GM23338 (cell line): ENCODE measurements at regions not wholly inside any gene's neighbourhood (a gene's known extent, or its start where the extent isn't known, plus 50 kb on each side); places are given as distances from the start of the nearest gene placed in this dataset.
"Not testable (repeated sequence)": the region's sequence is repeated elsewhere in the genome, so short reads cannot be mapped to it uniquely, and the experiment has no call there.

Source experiments
- ATAC-seq: fragments of 200-7000 bp; cut with Tn5 transposase; 3 replicates; pipeline ENCODE4 v1.9.1; 2020
- DNase-seq: peaks from one replicate; pipeline ENCODE4 v3.0.0-alpha.2; 2015; ENCODE audit warnings: low spot score
- H2AFZ ChIP-seq: fragments of 200-600 bp; sonication (generic); 2 replicates; pipeline ENCODE4 v1.8.0; 2016; ENCODE audit warnings: antibody characterized with exemption, mild to moderate bottlenecking, moderate library complexity
- H3F3A ChIP-seq: fragments of 200-600 bp; sonication (generic); replicated peaks from 2 replicates; pipeline ENCODE4 v1.8.0; 2017; ENCODE audit warnings: antibody characterized with exemption, mixed run types, low read depth
- H3K27ac ChIP-seq: fragments of 200-600 bp; sonication (generic); 2 replicates; pipeline ENCODE4 v1.6.1; 2016; ENCODE audit warnings: low read depth
- H3K27me3 ChIP-seq: fragments of 200-600 bp; sonication (generic); 2 replicates; pipeline ENCODE4 v1.8.0; 2016; ENCODE audit warnings: mild to moderate bottlenecking, mixed run types, moderate library complexity; ENCODE audit not compliant: insufficient read depth
- H3K36me3 ChIP-seq: fragments of 200-600 bp; sonication (generic); 2 replicates; pipeline ENCODE4 v1.8.0; 2016; ENCODE audit warnings: mild to moderate bottlenecking; ENCODE audit not compliant: insufficient read depth
- H3K4me1 ChIP-seq: fragments of 200-600 bp; sonication (generic); 2 replicates; pipeline ENCODE4 v1.8.0; 2016; ENCODE audit warnings: mild to moderate bottlenecking, moderate library complexity; ENCODE audit not compliant: insufficient read depth
- H3K4me2 ChIP-seq: fragments of 200-600 bp; sonication (generic); 2 replicates; pipeline ENCODE4 v1.7.1; 2017; ENCODE audit warnings: mixed run types
- H3K4me3 ChIP-seq: fragments of 200-600 bp; sonication (generic); 2 replicates; pipeline ENCODE4 v1.6.1; 2016; ENCODE audit warnings: mixed run types
- H3K79me2 ChIP-seq: fragments of 200-600 bp; sonication (generic); replicated peaks from 2 replicates; pipeline ENCODE4 v1.8.0; 2017; ENCODE audit warnings: mild to moderate bottlenecking; ENCODE audit not compliant: insufficient read depth
- H3K9me2 ChIP-seq: fragments of 200-600 bp; sonication (generic); 2 replicates; pipeline ENCODE4 v1.8.0; 2017; ENCODE audit not compliant: insufficient read depth
- H4K20me1 ChIP-seq: fragments of 200-600 bp; sonication (generic); replicated peaks from 2 replicates; pipeline ENCODE4 v1.8.0; 2017; ENCODE audit warnings: mild to moderate bottlenecking; ENCODE audit not compliant: insufficient read depth
- H3K27ac Mint-ChIP-seq: 2 replicates; pipeline ENCODE4 v1.8.0; 2020; ENCODE audit warnings: inconsistent platforms, mild to moderate bottlenecking, moderate library complexity, mixed read lengths
- H3K27me3 Mint-ChIP-seq: 3 replicates; pipeline ENCODE4 v1.8.0; 2022; ENCODE audit warnings: low read depth, mild to moderate bottlenecking, moderate library complexity, mixed read lengths, inconsistent platforms; ENCODE audit not compliant: insufficient read depth, poor library complexity
- H3K36me3 Mint-ChIP-seq: 3 replicates; pipeline ENCODE4 v1.8.0; 2021; ENCODE audit warnings: low read depth, mild to moderate bottlenecking, inconsistent platforms, moderate library complexity, mixed read lengths
- H3K4me1 Mint-ChIP-seq: 3 replicates; pipeline ENCODE4 v1.8.0; 2020; ENCODE audit warnings: mild to moderate bottlenecking, inconsistent platforms, mixed read lengths
- H3K4me3 Mint-ChIP-seq: 3 replicates; pipeline ENCODE4 v1.8.0; 2021; ENCODE audit warnings: moderate library complexity, mild to moderate bottlenecking, inconsistent platforms, mixed read lengths
- H3K9me3 Mint-ChIP-seq: 3 replicates; pipeline ENCODE4 v1.8.0; 2020; ENCODE audit warnings: moderate library complexity, mild to moderate bottlenecking, inconsistent platforms, mixed read lengths
- EZH2phosphoT487 ChIP-seq: fragments of 200-600 bp; sonication (generic); IDR thresholded peaks from one replicate; pipeline ENCODE4 v1.8.1; 2018; ENCODE audit warnings: antibody characterized with exemption; ENCODE audit not compliant: unreplicated experiment
- POLR2AphosphoS5 ChIP-seq: IDR thresholded peaks from 2 replicates; pipeline ENCODE4 v1.6.1; 2016; ENCODE audit warnings: antibody characterized with exemption, low read depth
- REST ChIP-seq: IDR thresholded peaks from one replicate; pipeline ENCODE4 v1.6.1; 2018; ENCODE audit warnings: antibody characterized with exemption; ENCODE audit not compliant: unreplicated experiment
- ZNF114 ChIP-seq: fragments of 250-450 bp; sonication (Bioruptor Pico); IDR thresholded peaks from 2 replicates; pipeline ENCODE4 v1.5.0; 2020; ENCODE audit warnings: mild to moderate bottlenecking, moderate library complexity
- ZNF331 ChIP-seq: fragments of 250-450 bp; sonication (Bioruptor Pico); IDR thresholded peaks from 2 replicates; pipeline ENCODE4 v1.5.0; 2020; ENCODE audit warnings: low read depth, mild to moderate bottlenecking, moderate library complexity

- ATAC-seq (no peak), DNase-seq (no peak)
- TF ChIP-seq ZNF114 (CRISPR knock-in tag), result no peak
- no peak for TF ChIP-seq EZH2phosphoT487
- no peak for TF ChIP-seq REST
- no peak overlapping the region for H3K27ac ChIP-seq
- H3K4me3 ChIP-seq, result no peak overlapping the region
- H3K79me2 ChIP-seq, result no peaks in the 10 kb centered on the region
- no peaks in the 10 kb centered on the region for H4K20me1 ChIP-seq
- no peaks in the 10 kb centered on the region for H3K4me1 ChIP-seq
- H3K27ac Mint-ChIP-seq, result no peak overlapping the region
- no peak overlapping the region for H2AFZ ChIP-seq
- H3K36me3 Mint-ChIP-seq, result peaks cover 6% of the 10 kb centered on the region; the same call in 1 of the 3 replicates
- H3F3A ChIP-seq, result no peaks in the 10 kb centered on the region
- no peak overlapping the region for H3K4me2 ChIP-seq
- no peaks in the 10 kb centered on the region for H3K27me3 ChIP-seq
- H3K4me1 Mint-ChIP-seq, result no peaks in the 10 kb centered on the region
- H3K36me3 ChIP-seq, result no peaks in the 10 kb centered on the region
- H3K4me3 Mint-ChIP-seq, result no peak overlapping the region
- H3K27me3 Mint-ChIP-seq, result peaks cover 3% of the 10 kb centered on the region
- peaks cover 11% of the 10 kb centered on the region for H3K9me3 Mint-ChIP-seq
- no peaks in the 10 kb centered on the region for H3K9me2 ChIP-seq
Observed at GRCh38 chr1:65084066-65084465, 63.9 kb upstream of the AK4 start.

- H3K27me3 Mint-ChIP-seq, H3K79me2 ChIP-seq, ATAC-seq: not testable (repeated sequence)
Observed at GRCh38 chr1:65087519-65087918, 60.5 kb upstream of the AK4 start.

GRCh38 chr1:65090406-65090805, 57.6 kb upstream of the AK4 start:
- Histone ChIP-seq H3K27me3 (no peaks in the 10 kb centered on the region), H3F3A (no peaks in the 10 kb centered on the region), H3K4me1 (no peaks in the 10 kb centered on the region), H4K20me1 (no peaks in the 10 kb centered on the region), H2AFZ (no peak overlapping the region), H3K9me2 (0 out of 2 replicates have a peak, but pooled peaks cover 3% of the 10 kb centered on the region), H3K79me2 (no peaks in the 10 kb centered on the region), H3K36me3 (no peaks in the 10 kb centered on the region), H3K4me3 (no peak overlapping the region), H3K27ac (no peak overlapping the region), H3K4me2 (no peak overlapping the region)
- H3K9me3 Mint-ChIP-seq, result peaks cover 16% of the 10 kb centered on the region
- ATAC-seq (no peak), DNase-seq (no peak)
- peaks cover 6% of the 10 kb centered on the region; the same call in 1 of the 3 replicates for H3K36me3 Mint-ChIP-seq
- no peak for TF ChIP-seq ZNF331
- no peak for TF ChIP-seq POLR2AphosphoS5
- H3K27ac Mint-ChIP-seq, result no peak overlapping the region
- H3K4me3 Mint-ChIP-seq, result no peak overlapping the region
- H3K4me1 Mint-ChIP-seq, result no peaks in the 10 kb centered on the region
- H3K27me3 Mint-ChIP-seq, result peaks cover 7% of the 10 kb centered on the region

More at GRCh38 chr1:65087519-65087918, 60.5 kb upstream of the AK4 start:
- not testable (repeated sequence) for H3K36me3 ChIP-seq, H3K4me3 Mint-ChIP-seq, H3K27ac Mint-ChIP-seq, H3K4me1 ChIP-seq, H4K20me1 ChIP-seq, H3K4me1 Mint-ChIP-seq, H3K27me3 ChIP-seq, H2AFZ ChIP-seq, H3K4me2 ChIP-seq, H3K36me3 Mint-ChIP-seq, H3K9me2 ChIP-seq, DNase-seq, H3K27ac ChIP-seq, H3F3A ChIP-seq, H3K4me3 ChIP-seq
- peaks cover 11% of the 10 kb centered on the region for H3K9me3 Mint-ChIP-seq
